GM12878 (cell line): ENCODE measurements at regions not wholly inside any gene's neighbourhood (a gene's known extent, or its start where the extent isn't known, plus 50 kb on each side); places are given as distances from the start of the nearest gene placed in this dataset.

Experiments used
- ATAC-seq: fragments of 200-7000 bp; cut with Tn5 transposase; 3 replicates; pipeline ENCODE4 v1.9.1; 2020; ENCODE audit warnings: mild to moderate bottlenecking, moderate library complexity
- BruUV-seq: library from RNA; stranded (reverse); fragments of 400-500 nt; replicated peaks from 2 replicates; lab custom pipeline; 2021; lab: Mats Ljungman, UMichigan
- CTCF ChIA-PET: fragments of 300-600 bp; sonication (Branson Sonifier 250); formaldehyde crosslinking; extraction: SDS; loops from one replicate; lab custom pipeline; 2021; ENCODE audit warnings: inconsistent platforms; lab: Yijun Ruan, JAX
- POLR2A ChIA-PET: fragments of 350-600 bp; formaldehyde crosslinking; extraction: SDS; loops from one replicate; lab custom pipeline; 2021; ENCODE audit warnings: inconsistent platforms; lab: Charles Lee
- RAD21 ChIA-PET: fragments of 300-600 bp; sonication (Branson Sonifier 250); formaldehyde crosslinking; loops from one replicate; lab custom pipeline; 2023; ENCODE audit warnings: antibody characterized with exemption; ENCODE audit not compliant: unreplicated experiment; lab: Charles Lee
- SMC1A ChIA-PET: fragments of 300-600 bp; sonication (Branson Sonifier 250); formaldehyde crosslinking; loops from one replicate; lab custom pipeline; 2023; ENCODE audit not compliant: unreplicated experiment, uncharacterized antibody; lab: Charles Lee
- DNase-seq: peaks from one replicate; pipeline ENCODE4 v3.0.0-alpha.2; 2011; ENCODE audit warnings: low read depth, low spot score
- FAIRE-seq: peaks from 3 replicates; lab custom pipeline; 2011; peaks lifted over from hg19 to GRCh38; lab: Jason Lieb, UNC
- H2AFZ ChIP-seq: 2 replicates; pipeline ENCODE4 v1.6.0; 2011; ENCODE audit warnings: low read depth, low read length, control low read depth; ENCODE audit not compliant: control insufficient read depth
- H3K27ac ChIP-seq: 2 replicates; pipeline ENCODE4 v1.5.1; 2011; ENCODE audit warnings: control low read depth; ENCODE audit not compliant: control insufficient read depth, insufficient read depth
- H3K27me3 ChIP-seq, 2 experiments: replicated peaks in 1 of 2; 2 replicates each; pipeline versions ENCODE4 v1.6.0 to v1.6.1; 2011; ENCODE audit warnings: low read length in 1 of 2; ENCODE audit not compliant: control insufficient read depth in 2 of 2, insufficient read depth in 2 of 2
- H3K36me3 ChIP-seq, 2 experiments: 2 replicates each; pipeline ENCODE4 v1.5.1; 2011; ENCODE audit warnings: low read length in 1 of 2; ENCODE audit not compliant: control insufficient read depth in 2 of 2, insufficient read depth in 2 of 2
- H3K4me1 ChIP-seq: 2 replicates; pipeline ENCODE4 v1.6.1; 2011; ENCODE audit warnings: mild to moderate bottlenecking, low read length, moderate library complexity, mixed read lengths; ENCODE audit not compliant: control insufficient read depth, insufficient read depth
- H3K4me2 ChIP-seq: 2 replicates; pipeline ENCODE4 v1.6.0; 2011; ENCODE audit warnings: control low read depth; ENCODE audit not compliant: control insufficient read depth, insufficient read depth
- H3K4me3 ChIP-seq: fragments of 200-600 bp; sonication (generic); 2 replicates; pipeline ENCODE4 v1.5.1; 2016
- H3K79me2 ChIP-seq: 2 replicates; pipeline ENCODE4 v1.6.0; 2011; ENCODE audit warnings: low read length; ENCODE audit not compliant: control insufficient read depth, insufficient read depth
- H3K9ac ChIP-seq: 2 replicates; pipeline ENCODE4 v1.8.0; 2011; ENCODE audit warnings: low read length, control low read depth, mixed read lengths; ENCODE audit not compliant: control insufficient read depth, insufficient read depth
- H3K9me3 ChIP-seq: replicated peaks from 3 replicates; pipeline ENCODE4 v1.5.1; 2011; ENCODE audit warnings: mild to moderate bottlenecking, low read length; ENCODE audit not compliant: control insufficient read depth, insufficient read depth
- H4K20me1 ChIP-seq: 2 replicates; pipeline ENCODE4 v1.6.0; 2011; ENCODE audit not compliant: control insufficient read depth, insufficient read depth
- CHD4 ChIP-seq: fragments of 200-600 bp; sonication (generic); IDR thresholded peaks from 2 replicates; pipeline ENCODE4 v1.6.1; 2016; ENCODE audit warnings: mild to moderate bottlenecking
- DPF2 ChIP-seq: fragments of 450-650 bp; IDR thresholded peaks from 2 replicates; pipeline ENCODE4 v1.6.1; 2017; ENCODE audit warnings: mild to moderate bottlenecking
- GABPA ChIP-seq: IDR thresholded peaks from 2 replicates; pipeline ENCODE4 v1.6.1; 2014; ENCODE audit warnings: antibody characterized with exemption, low read depth, mild to moderate bottlenecking, inconsistent platforms
- IRF4 ChIP-seq: IDR thresholded peaks from 2 replicates; pipeline ENCODE4 v1.6.1; 2011; ENCODE audit warnings: low read depth, low read length
- KDM1A ChIP-seq: fragments of 200-600 bp; sonication (generic); IDR thresholded peaks from 2 replicates; pipeline ENCODE4 v1.6.1; 2016; ENCODE audit warnings: borderline replicate concordance
- KLF5 ChIP-seq: fragments of 450-650 bp; IDR thresholded peaks from 2 replicates; pipeline ENCODE4 v1.6.1; 2014; ENCODE audit warnings: mild to moderate bottlenecking; ENCODE audit not compliant: partially characterized antibody
- MYC ChIP-seq: IDR thresholded peaks from 2 replicates; pipeline ENCODE4 v1.6.1; 2011; ENCODE audit warnings: mild to moderate bottlenecking, low read length, moderate library complexity, inconsistent platforms; ENCODE audit not compliant: insufficient read depth, insufficient replicate concordance, insufficient read length, severe bottlenecking
- NFXL1 ChIP-seq: fragments of 450-650 bp; IDR thresholded peaks from 2 replicates; pipeline ENCODE4 v1.6.1; 2017; ENCODE audit warnings: antibody characterized with exemption, mild to moderate bottlenecking, borderline replicate concordance
- PAX8 ChIP-seq: fragments of 450-650 bp; IDR thresholded peaks from 2 replicates; pipeline ENCODE4 v1.6.1; 2017; ENCODE audit warnings: mild to moderate bottlenecking, moderate library complexity
- POLR2A ChIP-seq: IDR thresholded peaks from 2 replicates; pipeline ENCODE4 v1.6.1; 2011; ENCODE audit warnings: low read depth, mild to moderate bottlenecking, low read length
- POLR2AphosphoS5 ChIP-seq: IDR thresholded peaks from 2 replicates; pipeline ENCODE4 v1.6.1; 2011; ENCODE audit warnings: mild to moderate bottlenecking, low read length, inconsistent platforms
- RAD21 ChIP-seq: IDR thresholded peaks from 2 replicates; pipeline ENCODE4 v1.6.1; 2011; ENCODE audit warnings: mild to moderate bottlenecking, low read depth, low read length, moderate library complexity; ENCODE audit not compliant: insufficient read depth
- SPI1 ChIP-seq: IDR thresholded peaks from 2 replicates; pipeline ENCODE4 v1.6.1; 2011; ENCODE audit warnings: low read depth, mild to moderate bottlenecking, low read length, moderate library complexity, borderline replicate concordance; ENCODE audit not compliant: insufficient read depth
- STAT1 ChIP-seq: fragments of 450-650 bp; conservative IDR thresholded peaks from 2 replicates; pipeline ENCODE4 v1.6.1; 2014; ENCODE audit warnings: antibody characterized with exemption, mild to moderate bottlenecking
- WRNIP1 ChIP-seq: IDR thresholded peaks from 2 replicates; pipeline ENCODE4 v1.6.1; 2011; ENCODE audit warnings: low read depth, low read length, improper control_type of control experiment, borderline replicate concordance
- WGBS: methylation state at CpG from one replicate; pipeline ENCODE4 v1.1.6; 2016; ENCODE audit warnings: low lambda C conversion rate; ENCODE audit not compliant: insufficient replicate concordance, insufficient coverage; ENCODE audit errors: missing lambda C conversion rate; 5-methylcytosine and 5-hydroxymethylcytosine counted together
- in situ Hi-C: fragments of 300-500 bp; cut with MboI; formaldehyde crosslinking; loops from 9 replicates; pipeline ENCODE4 v1.14.3; 2018; ENCODE audit warnings: mixed read lengths
- intact Hi-C: fragments of 100-400 bp; cut with micrococcal nuclease; formaldehyde crosslinking; loops from one replicate; pipeline ENCODE4 v1.14.2; 2022; ENCODE audit not compliant: unreplicated experiment
- TF ChIP-seq, protein P1 (sequence below): IDR thresholded peaks from 2 replicates; pipeline ENCODE4 v1.6.1; 2012; ENCODE audit warnings: low read depth, low read length, improper control_type of control experiment
- TF ChIP-seq, protein P2 (sequence below), 3 experiments: IDR thresholded peaks in 2 of 3; conservative IDR thresholded peaks in 1 of 3; 2 replicates each; pipeline ENCODE4 v1.5.1; 2011; ENCODE audit warnings: low read depth in 3 of 3, low read length in 3 of 3, mild to moderate bottlenecking in 3 of 3, control low read depth in 2 of 3, moderate library complexity in 2 of 3, inconsistent platforms in 1 of 3, mixed read lengths in 1 of 3; ENCODE audit not compliant: control insufficient read depth in 2 of 3, insufficient read depth in 1 of 3; ENCODE audit errors: extremely low read depth in 1 of 3
- TF ChIP-seq, protein P3 (sequence below): fragments of 450-650 bp; IDR thresholded peaks from 2 replicates; pipeline ENCODE4 v1.6.1; 2017; ENCODE audit warnings: low read depth, mild to moderate bottlenecking, moderate library complexity

DNA sequence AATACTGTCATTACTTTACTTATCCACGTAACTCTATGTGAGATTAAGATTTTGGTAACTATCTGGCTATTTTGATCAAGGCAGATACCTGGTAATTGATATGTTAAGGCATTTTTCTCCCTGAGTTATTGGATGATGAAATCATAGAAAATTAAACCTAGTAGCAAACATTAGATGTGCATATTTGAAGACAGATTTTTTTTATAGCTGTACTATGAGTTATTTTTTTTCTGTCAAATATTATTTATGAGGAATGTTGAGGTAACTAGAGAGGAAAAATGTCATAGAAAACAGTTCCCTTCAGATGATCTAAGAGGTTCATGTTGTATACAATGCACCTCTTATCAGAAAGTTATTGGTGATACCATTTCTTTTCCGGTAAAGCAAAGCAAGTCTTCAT lies 64.9 kb upstream of the SLC38A2 start:
- POLR2A ChIA-PET, result no interaction called here
- H3K79me2 ChIP-seq, result no peaks in the 10 kb centered on the region
- in situ Hi-C loops (no loop called here), intact Hi-C loops (no loop called here)
- 72% methylated on average over 2 of the region's 2 CpGs for WGBS
- DNase-seq (no peak), FAIRE-seq (no peak), ATAC-seq (no peak)
- no peak overlapping the region for H3K4me3 ChIP-seq
- H3K4me1 ChIP-seq, result no peaks in the 10 kb centered on the region
- H3K27ac ChIP-seq, result no peak overlapping the region
- CTCF ChIA-PET, result no interaction called here
- no peaks in the 10 kb centered on the region for H3K36me3 ChIP-seq
- no TSS peak for BruUV-seq
- H2AFZ ChIP-seq, result no peak overlapping the region
- H3K27me3 ChIP-seq, result no peaks in the 10 kb centered on the region
- H3K9me3 ChIP-seq, result no peaks in the 10 kb centered on the region; the same call in 2 of the 3 replicates
- SMC1A ChIA-PET, result no interaction called here
- no peaks in the 10 kb centered on the region for H4K20me1 ChIP-seq
- H3K9ac ChIP-seq, result no peak overlapping the region
- TF ChIP-seq, protein P1, sequence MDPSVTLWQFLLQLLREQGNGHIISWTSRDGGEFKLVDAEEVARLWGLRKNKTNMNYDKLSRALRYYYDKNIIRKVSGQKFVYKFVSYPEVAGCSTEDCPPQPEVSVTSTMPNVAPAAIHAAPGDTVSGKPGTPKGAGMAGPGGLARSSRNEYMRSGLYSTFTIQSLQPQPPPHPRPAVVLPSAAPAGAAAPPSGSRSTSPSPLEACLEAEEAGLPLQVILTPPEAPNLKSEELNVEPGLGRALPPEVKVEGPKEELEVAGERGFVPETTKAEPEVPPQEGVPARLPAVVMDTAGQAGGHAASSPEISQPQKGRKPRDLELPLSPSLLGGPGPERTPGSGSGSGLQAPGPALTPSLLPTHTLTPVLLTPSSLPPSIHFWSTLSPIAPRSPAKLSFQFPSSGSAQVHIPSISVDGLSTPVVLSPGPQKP, result no peak
- TF ChIP-seq DPF2 (no peak), NFXL1 (no peak), STAT1 (no peak), WRNIP1 (no peak), MYC (no peak), CHD4 (no peak), RAD21 (no peak), PAX8 (no peak), POLR2A (no peak), GABPA (no peak), KLF5 (no peak), SPI1 (no peak), IRF4 (no peak), KDM1A (no peak), POLR2AphosphoS5 (no peak)
- TF ChIP-seq, protein P2, sequence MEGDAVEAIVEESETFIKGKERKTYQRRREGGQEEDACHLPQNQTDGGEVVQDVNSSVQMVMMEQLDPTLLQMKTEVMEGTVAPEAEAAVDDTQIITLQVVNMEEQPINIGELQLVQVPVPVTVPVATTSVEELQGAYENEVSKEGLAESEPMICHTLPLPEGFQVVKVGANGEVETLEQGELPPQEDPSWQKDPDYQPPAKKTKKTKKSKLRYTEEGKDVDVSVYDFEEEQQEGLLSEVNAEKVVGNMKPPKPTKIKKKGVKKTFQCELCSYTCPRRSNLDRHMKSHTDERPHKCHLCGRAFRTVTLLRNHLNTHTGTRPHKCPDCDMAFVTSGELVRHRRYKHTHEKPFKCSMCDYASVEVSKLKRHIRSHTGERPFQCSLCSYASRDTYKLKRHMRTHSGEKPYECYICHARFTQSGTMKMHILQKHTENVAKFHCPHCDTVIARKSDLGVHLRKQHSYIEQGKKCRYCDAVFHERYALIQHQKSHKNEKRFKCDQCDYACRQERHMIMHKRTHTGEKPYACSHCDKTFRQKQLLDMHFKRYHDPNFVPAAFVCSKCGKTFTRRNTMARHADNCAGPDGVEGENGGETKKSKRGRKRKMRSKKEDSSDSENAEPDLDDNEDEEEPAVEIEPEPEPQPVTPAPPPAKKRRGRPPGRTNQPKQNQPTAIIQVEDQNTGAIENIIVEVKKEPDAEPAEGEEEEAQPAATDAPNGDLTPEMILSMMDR (IDR thresholded peaks at IDR 0.05 in 2 of 3, conservative IDR thresholded peaks at IDR 0.05 in 1 of 3; ENCODE audit: control insufficient read depth in 2 of 3, extremely low read depth in 1 of 3, insufficient read depth in 1 of 3, low read depth in 3 of 3, low read length in 3 of 3), result no peak
- TF ChIP-seq, protein P3, sequence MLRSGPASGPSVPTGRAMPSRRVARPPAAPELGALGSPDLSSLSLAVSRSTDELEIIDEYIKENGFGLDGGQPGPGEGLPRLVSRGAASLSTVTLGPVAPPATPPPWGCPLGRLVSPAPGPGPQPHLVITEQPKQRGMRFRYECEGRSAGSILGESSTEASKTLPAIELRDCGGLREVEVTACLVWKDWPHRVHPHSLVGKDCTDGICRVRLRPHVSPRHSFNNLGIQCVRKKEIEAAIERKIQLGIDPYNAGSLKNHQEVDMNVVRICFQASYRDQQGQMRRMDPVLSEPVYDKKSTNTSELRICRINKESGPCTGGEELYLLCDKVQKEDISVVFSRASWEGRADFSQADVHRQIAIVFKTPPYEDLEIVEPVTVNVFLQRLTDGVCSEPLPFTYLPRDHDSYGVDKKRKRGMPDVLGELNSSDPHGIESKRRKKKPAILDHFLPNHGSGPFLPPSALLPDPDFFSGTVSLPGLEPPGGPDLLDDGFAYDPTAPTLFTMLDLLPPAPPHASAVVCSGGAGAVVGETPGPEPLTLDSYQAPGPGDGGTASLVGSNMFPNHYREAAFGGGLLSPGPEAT, result no peak
- H3K4me2 ChIP-seq, result no peak overlapping the region
- RAD21 ChIA-PET, result no interaction called here
